Endothelial cell (in vitro differentiated cells): ENCODE measurements at regions not wholly inside any gene's neighbourhood (a gene's known extent, or its start where the extent isn't known, plus 50 kb on each side); places are given as distances from the start of the nearest gene placed in this dataset.

Source experiments
- DNase-seq: peaks from one replicate; pipeline ENCODE4 v3.0.0; 2021; ENCODE audit warnings: low spot score
- H3K27ac Mint-ChIP-seq: one replicate; pipeline ENCODE4 v1.8.0; 2021; ENCODE audit warnings: mixed read lengths, inconsistent platforms; ENCODE audit not compliant: unreplicated experiment
- H3K27me3 Mint-ChIP-seq: one replicate; pipeline ENCODE4 v1.8.0; 2021; ENCODE audit warnings: mild to moderate bottlenecking, moderate library complexity, mixed read lengths, inconsistent platforms; ENCODE audit not compliant: unreplicated experiment
- H3K36me3 Mint-ChIP-seq: one replicate; pipeline ENCODE4 v1.8.0; 2021; ENCODE audit warnings: mild to moderate bottlenecking, low read depth, mixed read lengths, inconsistent platforms; ENCODE audit not compliant: unreplicated experiment
- H3K4me1 Mint-ChIP-seq: one replicate; pipeline ENCODE4 v1.8.0; 2021; ENCODE audit warnings: mild to moderate bottlenecking, mixed read lengths, inconsistent platforms; ENCODE audit not compliant: unreplicated experiment
- H3K4me3 Mint-ChIP-seq: one replicate; pipeline ENCODE4 v1.8.0; 2021; ENCODE audit warnings: mild to moderate bottlenecking, mixed read lengths, inconsistent platforms; ENCODE audit not compliant: unreplicated experiment
- H3K9me3 Mint-ChIP-seq: one replicate; pipeline ENCODE4 v1.8.0; 2021; ENCODE audit warnings: mixed read lengths, inconsistent platforms; ENCODE audit not compliant: unreplicated experiment
- CTCF ChIP-seq: fragments of 200-600 bp; sonication (generic); IDR thresholded peaks from one replicate; pipeline ENCODE4 v1.5.0; 2021; ENCODE audit warnings: antibody characterized with exemption; ENCODE audit not compliant: unreplicated experiment

DNA sequence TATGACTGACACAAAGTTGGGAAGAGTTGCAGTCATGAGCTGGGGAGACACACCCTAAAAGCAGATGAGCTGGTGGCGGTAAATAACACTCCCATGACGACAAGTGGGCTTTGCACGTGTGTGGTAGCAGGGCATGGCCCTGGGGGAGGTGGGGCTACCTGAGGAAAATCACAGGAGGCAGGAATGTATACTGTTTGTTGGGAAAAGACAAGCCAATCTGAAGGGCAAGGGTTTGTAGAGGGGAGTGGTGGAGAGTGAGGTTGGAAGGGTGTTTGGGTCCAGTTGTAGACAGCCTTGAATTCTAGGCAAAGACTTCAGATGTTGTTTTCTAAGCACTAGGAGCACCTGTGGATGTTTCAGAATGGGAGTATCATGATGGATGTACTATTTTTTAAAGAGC, 151.6 kb downstream of the TM9SF2 start:
- no peaks in the 10 kb centered on the region for H3K36me3 Mint-ChIP-seq
- no peak for TF ChIP-seq CTCF
- H3K27me3 Mint-ChIP-seq, result peaks cover 5% of the 10 kb centered on the region
- H3K4me3 Mint-ChIP-seq, result no peak overlapping the region
- no peaks in the 10 kb centered on the region for H3K9me3 Mint-ChIP-seq
- DNase-seq, result no peak
- no peak overlapping the region for H3K27ac Mint-ChIP-seq
- peaks cover 16% of the 10 kb centered on the region for H3K4me1 Mint-ChIP-seq

GRCh38 chr13:99652141-99652540, 150.9 kb downstream of the TM9SF2 start:
- DNase-seq, result no peak
- Mint-ChIP-seq H3K27me3 (peaks cover 5% of the 10 kb centered on the region), H3K4me3 (no peak overlapping the region), H3K27ac (no peak overlapping the region), H3K9me3 (no peaks in the 10 kb centered on the region), H3K4me1 (peaks cover 16% of the 10 kb centered on the region), H3K36me3 (no peaks in the 10 kb centered on the region)
- no peak for TF ChIP-seq CTCF

GRCh38 chr13:99651016-99651415, 149.7 kb downstream of the TM9SF2 start:
- Mint-ChIP-seq H3K4me1 (peaks cover 5% of the 10 kb centered on the region), H3K36me3 (no peaks in the 10 kb centered on the region), H3K9me3 (no peaks in the 10 kb centered on the region), H3K27ac (no peak overlapping the region), H3K27me3 (peaks cover 5% of the 10 kb centered on the region), H3K4me3 (no peak overlapping the region)
- TF ChIP-seq CTCF, result no peak
- no peak for DNase-seq

DNA sequence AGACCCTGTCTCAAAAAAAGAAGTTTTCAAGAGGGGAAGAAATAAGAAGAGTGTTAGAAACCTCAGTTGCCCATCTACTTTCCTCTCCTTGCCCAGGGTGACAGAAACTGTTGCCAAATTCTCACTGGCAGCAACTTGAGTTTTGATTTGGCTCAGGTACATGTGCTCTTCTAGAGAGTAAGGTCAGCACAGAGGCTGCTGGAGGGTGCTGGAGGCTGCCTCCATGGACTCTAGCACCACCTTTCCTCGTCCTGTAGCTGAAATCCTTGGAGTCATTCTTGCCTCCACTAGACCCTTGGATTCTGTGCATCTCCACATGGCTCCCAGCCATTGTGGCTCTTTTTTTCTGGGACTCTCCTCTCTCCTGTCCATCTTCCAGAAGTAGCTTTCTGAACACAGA, 149.1 kb downstream of the TM9SF2 start:
- Mint-ChIP-seq H3K27ac (no peak overlapping the region), H3K9me3 (no peaks in the 10 kb centered on the region), H3K36me3 (no peaks in the 10 kb centered on the region), H3K27me3 (peaks cover 5% of the 10 kb centered on the region), H3K4me1 (peaks cover 2% of the 10 kb centered on the region), H3K4me3 (no peak overlapping the region)
- TF ChIP-seq CTCF, result no peak
- DNase-seq, result no peak

DNA sequence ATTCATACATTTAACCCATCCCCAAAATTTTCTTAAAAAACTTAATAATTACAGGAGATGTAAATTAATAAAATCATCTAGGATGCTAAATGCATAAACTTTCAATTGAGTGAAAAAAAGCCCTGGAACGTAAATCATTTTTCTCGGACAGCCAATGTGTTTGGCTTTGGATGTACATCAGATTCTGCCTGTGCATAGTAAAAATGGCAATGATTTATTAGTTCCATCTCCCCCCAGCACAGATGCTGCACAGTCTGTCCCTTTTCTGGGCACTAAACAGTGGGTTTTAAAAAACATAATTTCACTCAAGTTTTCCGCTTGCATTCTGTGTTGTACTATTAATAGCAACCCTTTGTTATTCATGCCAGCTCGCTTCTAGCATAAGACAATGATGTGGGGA, 147.7 kb downstream of the TM9SF2 start:
- DNase-seq, result no peak
- H3K36me3 Mint-ChIP-seq, result no peaks in the 10 kb centered on the region
- no peak overlapping the region for H3K27ac Mint-ChIP-seq
- peaks cover 5% of the 10 kb centered on the region for H3K27me3 Mint-ChIP-seq
- no peak overlapping the region for H3K4me3 Mint-ChIP-seq
- H3K4me1 Mint-ChIP-seq, result peaks cover 2% of the 10 kb centered on the region
- no peaks in the 10 kb centered on the region for H3K9me3 Mint-ChIP-seq
- no peak for TF ChIP-seq CTCF
